Sigmoid colon (tissue), 4 donors: ENCODE measurements at regions not wholly inside any gene's neighbourhood (a gene's known extent, or its start where the extent isn't known, plus 50 kb on each side); places are given as distances from the start of the nearest gene placed in this dataset.

Source experiments
- CTCF ChIP-seq, 4 experiments: fragments of 450-650 bp in 3 of 4; fragments of 200-600 bp in 1 of 4; IDR thresholded peaks; one replicate each; pipeline ENCODE4 v1.5.1; 2016 to 2019; ENCODE audit warnings: antibody characterized with exemption in 4 of 4, mild to moderate bottlenecking in 3 of 4, moderate library complexity in 2 of 4
- POLR2A ChIP-seq, 2 donors: fragments of 450-650 bp; IDR thresholded peaks; one replicate each; pipeline ENCODE4 v1.6.1; 2016; ENCODE audit warnings: antibody characterized with exemption in 2 of 2, mild to moderate bottlenecking in 2 of 2, moderate library complexity in 2 of 2
- POLR2AphosphoS5 ChIP-seq, 4 donors: sonication (generic); formaldehyde crosslinking; IDR thresholded peaks; one replicate each; pipeline ENCODE4 v1.6.1; 2017; ENCODE audit warnings: antibody characterized with exemption in 4 of 4

- no peak for TF ChIP-seq CTCF (IDR thresholded peaks at IDR 0.05)
- TF ChIP-seq POLR2AphosphoS5 (IDR thresholded peaks at IDR 0.05), result no peak
- no peak for TF ChIP-seq POLR2A (IDR thresholded peaks at IDR 0.05)
Observed at GRCh38 chr2:22483036-22483435, 901.9 kb upstream of the KLHL29 start.
